SK-N-MC (cell line): ENCODE measurements at regions not wholly inside any gene's neighbourhood (a gene's known extent, or its start where the extent isn't known, plus 50 kb on each side); places are given as distances from the start of the nearest gene placed in this dataset.

ENCODE experiments used
- DNase-seq: peaks from one replicate; pipeline ENCODE4 v3.0.0-alpha.2; 2011; ENCODE audit warnings: low read depth, low spot score
- H3K27ac ChIP-seq: fragments of 200-600 bp; sonication (generic); 2 replicates; pipeline ENCODE4 v1.5.1; 2016; ENCODE audit warnings: mixed run types
- H3K36me3 ChIP-seq: fragments of 200-600 bp; sonication (generic); 2 replicates; pipeline ENCODE4 v1.6.1; 2017; ENCODE audit warnings: antibody characterized with exemption, low read length, mixed read lengths; ENCODE audit not compliant: insufficient read depth
- H3K4me3 ChIP-seq: fragments of 200-600 bp; sonication (generic); 2 replicates; pipeline ENCODE4 v1.5.1; 2016
- H3K9ac ChIP-seq: fragments of 200-600 bp; sonication (generic); 2 replicates; pipeline ENCODE4 v1.8.0; 2017; ENCODE audit warnings: mixed run types, mixed read lengths; ENCODE audit not compliant: insufficient read length
- H3K9me3 ChIP-seq: fragments of 200-600 bp; sonication (generic); 2 replicates; pipeline ENCODE4 v1.6.1; 2017; ENCODE audit warnings: low read depth, mild to moderate bottlenecking, antibody characterized with exemption, low read length, moderate library complexity, mixed read lengths
- EZH2 ChIP-seq: fragments of 200-600 bp; sonication (generic); IDR thresholded peaks from one replicate; pipeline ENCODE4 v1.6.1; 2017; ENCODE audit warnings: antibody characterized with exemption
- FOXP2 ChIP-seq: optimal IDR thresholded peaks from 2 replicates; pipeline ENCODE3; 2011; ENCODE audit warnings: mild to moderate bottlenecking, moderate library complexity; ENCODE audit not compliant: insufficient read depth; ENCODE audit errors: extremely low read length, control extremely low read depth
- POLR2AphosphoS5 ChIP-seq: IDR thresholded peaks from 2 replicates; pipeline ENCODE4 v1.6.1; 2012; ENCODE audit warnings: mild to moderate bottlenecking, low read depth, low read length, borderline replicate concordance

GRCh38 chr4:124133753-124134152 is 578.8 kb downstream of the ANKRD50 start:
- TF ChIP-seq FOXP2 (no peak), EZH2 (no peak), POLR2AphosphoS5 (no peak)
- H3K27ac ChIP-seq: no peak overlapping the region

GRCh38 chr4:124135409-124135813 is 577.1 kb downstream of the ANKRD50 start:
- no peaks in the 10 kb centered on the region for H3K9me3 ChIP-seq
- H3K4me3 ChIP-seq: no peak overlapping the region
- no peaks in the 10 kb centered on the region for H3K36me3 ChIP-seq
- no peak overlapping the region for H3K9ac ChIP-seq
- no peak overlapping the region for H3K27ac ChIP-seq
- no peak for TF ChIP-seq POLR2AphosphoS5
- no peak for TF ChIP-seq EZH2
- TF ChIP-seq FOXP2: no peak
- DNase-seq: no peak

More at GRCh38 chr4:124133753-124134152, 578.8 kb downstream of the ANKRD50 start:
- no peak for DNase-seq
- Histone ChIP-seq H3K9ac (no peak overlapping the region), H3K9me3 (no peaks in the 10 kb centered on the region), H3K36me3 (no peaks in the 10 kb centered on the region), H3K4me3 (no peak overlapping the region)

GRCh38 chr4:124139044-124139443 is 573.5 kb downstream of the ANKRD50 start:
- Histone ChIP-seq H3K36me3 (no peaks in the 10 kb centered on the region), H3K9me3 (no peaks in the 10 kb centered on the region), H3K4me3 (no peak overlapping the region), H3K27ac (no peak overlapping the region), H3K9ac (no peak overlapping the region)
- no peak for DNase-seq
- no peak for TF ChIP-seq POLR2AphosphoS5
- no peak for TF ChIP-seq EZH2
- no peak for TF ChIP-seq FOXP2

GRCh38 chr4:124143632-124144031 is 568.9 kb downstream of the ANKRD50 start:
- Histone ChIP-seq H3K9ac (no peak overlapping the region), H3K27ac (no peak overlapping the region), H3K9me3 (no peaks in the 10 kb centered on the region), H3K4me3 (no peak overlapping the region), H3K36me3 (no peaks in the 10 kb centered on the region)
- no peak for DNase-seq
- TF ChIP-seq POLR2AphosphoS5 (no peak), EZH2 (no peak), FOXP2 (no peak)

- no peak for TF ChIP-seq POLR2AphosphoS5
- TF ChIP-seq FOXP2: no peak
- no peak overlapping the region for H3K4me3 ChIP-seq
- H3K9me3 ChIP-seq: no peaks in the 10 kb centered on the region
- H3K27ac ChIP-seq: no peak overlapping the region
- no peak overlapping the region for H3K9ac ChIP-seq
- no peak for DNase-seq
- no peaks in the 10 kb centered on the region for H3K36me3 ChIP-seq
Measured at GRCh38 chr4:124144238-124144654, 568.3 kb downstream of the ANKRD50 start.

GRCh38 chr4:124146068-124146467 is 566.5 kb downstream of the ANKRD50 start:
- no peaks in the 10 kb centered on the region for H3K36me3 ChIP-seq

GRCh38 chr4:124151031-124151430 is 561.5 kb downstream of the ANKRD50 start:
- no peak for DNase-seq
- TF ChIP-seq POLR2AphosphoS5 (no peak), EZH2 (no peak), FOXP2 (no peak)
- H3K9me3 ChIP-seq: no peaks in the 10 kb centered on the region
- no peak overlapping the region for H3K27ac ChIP-seq
- no peak overlapping the region for H3K9ac ChIP-seq
- no peak overlapping the region for H3K4me3 ChIP-seq
- H3K36me3 ChIP-seq: no peaks in the 10 kb centered on the region

More at GRCh38 chr4:124146068-124146467, 566.5 kb downstream of the ANKRD50 start:
- Histone ChIP-seq H3K9ac (no peak overlapping the region), H3K9me3 (no peaks in the 10 kb centered on the region), H3K4me3 (no peak overlapping the region), H3K27ac (no peak overlapping the region)
- DNase-seq: no peak
- no peak for TF ChIP-seq FOXP2
- no peak for TF ChIP-seq POLR2AphosphoS5
- TF ChIP-seq EZH2: no peak

- H3K4me3 ChIP-seq: no peak overlapping the region
- no peak for DNase-seq
- H3K9ac ChIP-seq: no peak overlapping the region
- no peaks in the 10 kb centered on the region for H3K36me3 ChIP-seq
- H3K27ac ChIP-seq: no peak overlapping the region
- no peak for TF ChIP-seq POLR2AphosphoS5
- TF ChIP-seq EZH2: no peak
- no peak for TF ChIP-seq FOXP2
- H3K9me3 ChIP-seq: no peaks in the 10 kb centered on the region
Measured at GRCh38 chr4:124152132-124152531, 560.4 kb downstream of the ANKRD50 start.

- no peak overlapping the region for H3K4me3 ChIP-seq
- no peaks in the 10 kb centered on the region for H3K36me3 ChIP-seq
- H3K27ac ChIP-seq: no peak overlapping the region
- DNase-seq: no peak
- H3K9ac ChIP-seq: no peak overlapping the region
- TF ChIP-seq FOXP2: no peak
- no peak for TF ChIP-seq EZH2
- no peak for TF ChIP-seq POLR2AphosphoS5
- H3K9me3 ChIP-seq: no peaks in the 10 kb centered on the region
Measured at GRCh38 chr4:124155239-124155638, 557.3 kb downstream of the ANKRD50 start.

- TF ChIP-seq FOXP2: no peak
- TF ChIP-seq POLR2AphosphoS5: no peak
- no peak for TF ChIP-seq EZH2
- Histone ChIP-seq H3K36me3 (no peaks in the 10 kb centered on the region), H3K9ac (no peak overlapping the region)
Measured at GRCh38 chr4:124157396-124158083, 555.0 kb downstream of the ANKRD50 start.

More at GRCh38 chr4:124157396-124158083, 555.0 kb downstream of the ANKRD50 start:
- DNase-seq: no peak
- no peaks in the 10 kb centered on the region for H3K9me3 ChIP-seq
- no peak overlapping the region for H3K27ac ChIP-seq
- no peak overlapping the region for H3K4me3 ChIP-seq
